Right cardiac atrium (tissue), 5 donors: ENCODE measurements at regions not wholly inside any gene's neighbourhood (a gene's known extent, or its start where the extent isn't known, plus 50 kb on each side); places are given as distances from the start of the nearest gene placed in this dataset.

Experiments used
- ATAC-seq, 2 donors: fragments of 200-7000 bp; cut with Tn5 transposase; one replicate each; pipeline versions ENCODE4 v1.8.0 to v1.9.1; 2020; ENCODE audit warnings: moderate library complexity in 2 of 2, mild to moderate bottlenecking in 1 of 2
- DNase-seq, 3 donors: peaks; one replicate each; pipeline ENCODE4 v3.0.0-alpha.2; 2020
- H3K27ac ChIP-seq: one replicate; pipeline ENCODE4 v1.5.1; 2013; ENCODE audit warnings: mild to moderate bottlenecking, low read length, control low read depth, moderate library complexity
- H3K27me3 ChIP-seq: one replicate; pipeline ENCODE4 v1.6.1; 2013; ENCODE audit not compliant: control insufficient read depth, insufficient read depth
- H3K4me1 ChIP-seq: one replicate; pipeline ENCODE4 v1.6.1; 2013; ENCODE audit warnings: low read length; ENCODE audit not compliant: control insufficient read depth, insufficient read depth
- H3K4me3 ChIP-seq: one replicate; pipeline ENCODE4 v1.5.1; 2013; ENCODE audit warnings: low read length, control low read depth
- H3K9me3 ChIP-seq: one replicate; pipeline ENCODE4 v1.6.1; 2013; ENCODE audit warnings: low read length; ENCODE audit not compliant: control insufficient read depth
- WGBS: extraction: QIAGEN DNeasy Blood & Tissue Kit; methylation state at CpG from one replicate; pipeline ENCODE4 v1.1.7; 2013; 5-methylcytosine and 5-hydroxymethylcytosine counted together
- intact Hi-C, 4 donors: fragments of 100-400 bp; cut with DNase I; formaldehyde crosslinking; loops; one replicate each; pipeline versions ENCODE4 v1.11.0 to v1.14.0; 2022 to 2023
- donor health status: healthy with polysubstance abuse.
- donor health status: DM: no; HTN: yes; CAD: no.
- donor health status: DM: no; HTN: no; CAD: no.
- donor health status: DM: no; HTN: yes; CAD: no; lungs with severe emphysema.
- donor health status: DM: yes; HTN: yes; CAD: no.

GRCh38 chr5:114053372-114053771 is 308.5 kb upstream of the KCNN2 start:
- Histone ChIP-seq H3K27ac (no peak overlapping the region), H3K27me3 (peaks cover 2% of the 10 kb centered on the region), H3K9me3 (no peaks in the 10 kb centered on the region), H3K4me3 (no peak overlapping the region), H3K4me1 (peaks cover 3% of the 10 kb centered on the region)
- no peak for ATAC-seq
- DNase-seq: no peak
- intact Hi-C loops: no loop called here
- 78% methylated on average over 4 of the region's 4 CpGs for WGBS

GRCh38 chr5:114054594-114054993 is 307.3 kb upstream of the KCNN2 start:
- 50% methylated on average over 3 of the region's 3 CpGs for WGBS
- intact Hi-C loops: no loop called here
- DNase-seq (no peak), ATAC-seq (no peak)
- Histone ChIP-seq H3K4me3 (no peak overlapping the region), H3K4me1 (peaks cover 3% of the 10 kb centered on the region), H3K9me3 (no peaks in the 10 kb centered on the region), H3K27ac (no peak overlapping the region), H3K27me3 (peaks cover 2% of the 10 kb centered on the region)

- 1% methylated on average over 60 of the region's 60 CpGs for WGBS
- ATAC-seq: peak; percentile 95 to 96
- no peaks in the 10 kb centered on the region for H3K9me3 ChIP-seq
- H3K27ac ChIP-seq: peak overlapping the region; percentile 71
- H3K27me3 ChIP-seq: peaks cover 2% of the 10 kb centered on the region
- peaks cover 7% of the 10 kb centered on the region for H3K4me1 ChIP-seq
- peak overlapping the region; percentile 72 for H3K4me3 ChIP-seq
- peak; percentile 58 to 81 (median 81) for DNase-seq
- intact Hi-C loops: no loop called here
Observed at GRCh38 chr5:114055318-114056184, 306.3 kb upstream of the KCNN2 start.

GRCh38 chr5:114056185-114056538 is 305.7 kb upstream of the KCNN2 start:
- peak overlapping the region; percentile 72 for H3K4me3 ChIP-seq
- peak in 1 of 2 donors; percentile 31 for ATAC-seq
- DNase-seq: no peak
- peak overlapping the region; percentile 71 for H3K27ac ChIP-seq
- WGBS: 8% methylated on average over 26 of the region's 26 CpGs
- no peaks in the 10 kb centered on the region for H3K9me3 ChIP-seq
- intact Hi-C loops: no loop called here
- peaks cover 7% of the 10 kb centered on the region for H3K4me1 ChIP-seq
- H3K27me3 ChIP-seq: peaks cover 2% of the 10 kb centered on the region

GRCh38 chr5:114060866-114061265 is 301.0 kb upstream of the KCNN2 start:
- H3K27ac ChIP-seq: no peak overlapping the region
- H3K4me3 ChIP-seq: no peak overlapping the region
- DNase-seq: no peak
- H3K9me3 ChIP-seq: no peaks in the 10 kb centered on the region
- H3K27me3 ChIP-seq: no peaks in the 10 kb centered on the region
- ATAC-seq: no peak
- H3K4me1 ChIP-seq: peaks cover 4% of the 10 kb centered on the region
- intact Hi-C loops: no loop called here

GRCh38 chr5:114062932-114063867 is 298.7 kb upstream of the KCNN2 start:
- H3K4me3 ChIP-seq: no peak overlapping the region
- DNase-seq (no peak), ATAC-seq (no peak)
- intact Hi-C loops: no loop called here
- H3K27me3 ChIP-seq: no peaks in the 10 kb centered on the region
- no peaks in the 10 kb centered on the region for H3K9me3 ChIP-seq
- peaks cover 4% of the 10 kb centered on the region for H3K4me1 ChIP-seq
- H3K27ac ChIP-seq: no peak overlapping the region

GRCh38 chr5:114065912-114066311 is 296.0 kb upstream of the KCNN2 start:
- DNase-seq (no peak), ATAC-seq (no peak)
- H3K4me1 ChIP-seq: no peaks in the 10 kb centered on the region
- H3K9me3 ChIP-seq: no peaks in the 10 kb centered on the region
- WGBS: 52% methylated on average over 1 of the region's 1 CpG
- H3K27me3 ChIP-seq: no peaks in the 10 kb centered on the region
- no peak overlapping the region for H3K4me3 ChIP-seq
- no peak overlapping the region for H3K27ac ChIP-seq
- intact Hi-C loops: no loop called here

GRCh38 chr5:114070093-114070722 is 291.7 kb upstream of the KCNN2 start:
- Histone ChIP-seq H3K4me3 (no peak overlapping the region), H3K27ac (no peak overlapping the region), H3K27me3 (no peaks in the 10 kb centered on the region), H3K9me3 (no peaks in the 10 kb centered on the region), H3K4me1 (no peaks in the 10 kb centered on the region)
- WGBS: 62% methylated on average over 7 of the region's 7 CpGs
- intact Hi-C loops: no loop called here
- DNase-seq (no peak), ATAC-seq (no peak)

GRCh38 chr5:114089259-114089658 is 272.6 kb upstream of the KCNN2 start:
- Histone ChIP-seq H3K27ac (no peak overlapping the region), H3K4me3 (no peak overlapping the region), H3K27me3 (no peaks in the 10 kb centered on the region), H3K9me3 (peaks cover 2% of the 10 kb centered on the region), H3K4me1 (no peaks in the 10 kb centered on the region)
- intact Hi-C loops: no loop called here
- ATAC-seq (peak in 1 of 2 donors; percentile 22), DNase-seq (no peak)
- WGBS: 31% methylated on average over 4 of the region's 4 CpGs

GRCh38 chr5:114097570-114097969 is 264.3 kb upstream of the KCNN2 start:
- Histone ChIP-seq H3K4me1 (no peaks in the 10 kb centered on the region), H3K9me3 (peaks cover under 1% of the 10 kb centered on the region), H3K27ac (no peak overlapping the region), H3K4me3 (no peak overlapping the region), H3K27me3 (no peaks in the 10 kb centered on the region)
- ATAC-seq (no peak), DNase-seq (no peak)
- intact Hi-C loops: no loop called here
- WGBS: 59% methylated on average over 2 of the region's 2 CpGs

- 54% methylated on average over 2 of the region's 2 CpGs for WGBS
- Histone ChIP-seq H3K27me3 (no peaks in the 10 kb centered on the region), H3K4me1 (no peaks in the 10 kb centered on the region), H3K4me3 (no peak overlapping the region), H3K27ac (no peak overlapping the region), H3K9me3 (no peaks in the 10 kb centered on the region)
- no peak for DNase-seq
- ATAC-seq: no peak
- intact Hi-C loops: no loop called here
Observed at GRCh38 chr5:114099161-114099560, 262.7 kb upstream of the KCNN2 start.
